ENCODE measurements at regions not wholly inside any gene's neighbourhood (a gene's known extent, or its start where the extent isn't known, plus 50 kb on each side); places are given as distances from the start of the nearest gene placed in this dataset.

DNA sequence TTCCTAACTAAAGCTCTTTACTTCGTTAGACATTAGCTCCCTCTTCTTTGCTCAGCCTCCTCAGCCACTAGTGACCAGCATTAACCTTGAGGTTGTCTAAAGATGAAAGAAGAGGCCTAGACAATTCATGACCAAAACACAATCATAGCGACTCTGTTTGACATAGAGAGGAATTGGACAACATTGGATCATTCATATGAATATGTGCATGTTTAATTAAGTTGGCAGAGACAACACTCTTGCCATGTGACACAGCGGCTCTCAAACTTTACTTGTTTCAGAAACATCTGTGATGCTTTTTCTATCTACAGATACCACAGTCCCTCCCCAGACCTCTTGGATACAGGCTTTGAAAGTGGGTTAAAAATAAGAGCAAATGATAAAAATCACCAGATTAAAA, 81.7 kb downstream of the LINC00237 start:
- no peak for DNase-seq (ENCODE audit: low read depth, low spot score)
- TF ChIP-seq, protein P1, sequence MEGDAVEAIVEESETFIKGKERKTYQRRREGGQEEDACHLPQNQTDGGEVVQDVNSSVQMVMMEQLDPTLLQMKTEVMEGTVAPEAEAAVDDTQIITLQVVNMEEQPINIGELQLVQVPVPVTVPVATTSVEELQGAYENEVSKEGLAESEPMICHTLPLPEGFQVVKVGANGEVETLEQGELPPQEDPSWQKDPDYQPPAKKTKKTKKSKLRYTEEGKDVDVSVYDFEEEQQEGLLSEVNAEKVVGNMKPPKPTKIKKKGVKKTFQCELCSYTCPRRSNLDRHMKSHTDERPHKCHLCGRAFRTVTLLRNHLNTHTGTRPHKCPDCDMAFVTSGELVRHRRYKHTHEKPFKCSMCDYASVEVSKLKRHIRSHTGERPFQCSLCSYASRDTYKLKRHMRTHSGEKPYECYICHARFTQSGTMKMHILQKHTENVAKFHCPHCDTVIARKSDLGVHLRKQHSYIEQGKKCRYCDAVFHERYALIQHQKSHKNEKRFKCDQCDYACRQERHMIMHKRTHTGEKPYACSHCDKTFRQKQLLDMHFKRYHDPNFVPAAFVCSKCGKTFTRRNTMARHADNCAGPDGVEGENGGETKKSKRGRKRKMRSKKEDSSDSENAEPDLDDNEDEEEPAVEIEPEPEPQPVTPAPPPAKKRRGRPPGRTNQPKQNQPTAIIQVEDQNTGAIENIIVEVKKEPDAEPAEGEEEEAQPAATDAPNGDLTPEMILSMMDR (IDR thresholded peaks at IDR 0.05; ENCODE audit: low read depth, low read length): no peak
- no peak overlapping the region for H3K4me3 ChIP-seq (ENCODE audit: low read depth, low read length)
- in situ Hi-C loops (cut with HindIII; ENCODE audit: low sequenced_read_pairs): no loop called here

DNA sequence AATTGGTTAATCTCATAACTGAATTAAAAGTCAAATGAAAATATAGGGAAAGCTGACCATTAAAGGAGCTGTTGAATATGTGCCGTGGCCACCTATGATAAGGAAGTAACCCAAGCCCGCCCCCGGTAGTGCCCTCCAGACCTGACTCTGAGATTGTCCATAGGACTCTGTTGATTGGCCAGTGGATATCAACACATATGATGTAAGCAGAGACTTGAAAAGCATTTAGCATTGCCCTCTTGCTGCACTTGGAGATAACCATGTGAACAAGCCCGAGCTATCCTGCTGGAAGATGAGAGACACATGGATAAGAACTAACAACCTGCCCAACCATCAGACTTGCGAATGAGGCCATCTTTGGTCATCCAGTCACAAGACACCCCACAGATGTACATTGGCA, 83.2 kb downstream of the LINC00237 start:
- TF ChIP-seq, protein P1 (IDR thresholded peaks at IDR 0.05; ENCODE audit: low read depth, low read length): no peak
- no peak for DNase-seq (ENCODE audit: low read depth, low spot score)
- no peak overlapping the region for H3K4me3 ChIP-seq (ENCODE audit: low read depth, low read length)
- in situ Hi-C loops (cut with HindIII; ENCODE audit: low sequenced_read_pairs): no loop called here

DNA sequence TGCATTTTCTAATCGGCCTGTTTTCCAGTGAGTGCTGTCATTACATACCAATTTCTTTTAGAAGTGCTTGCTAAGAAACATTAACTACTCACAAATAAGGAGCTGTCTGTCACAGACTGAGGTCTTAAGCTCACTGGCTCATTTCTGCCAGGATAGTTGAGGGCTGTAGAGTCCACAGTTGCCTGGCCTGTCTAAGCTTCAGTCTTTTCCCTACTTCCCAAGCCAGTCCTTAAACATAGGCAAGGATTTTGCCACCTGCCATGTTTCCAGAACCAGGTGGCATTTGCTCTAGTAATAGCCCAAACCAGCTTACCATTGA, 84.7 kb downstream of the LINC00237 start:
- in situ Hi-C loops (cut with HindIII; ENCODE audit: low sequenced_read_pairs): no loop called here
- no peak for DNase-seq (ENCODE audit: low read depth, low spot score)
- H3K4me3 ChIP-seq (ENCODE audit: low read depth, low read length): no peak overlapping the region
- TF ChIP-seq, protein P1 (IDR thresholded peaks at IDR 0.05; ENCODE audit: low read depth, low read length): no peak

DNA sequence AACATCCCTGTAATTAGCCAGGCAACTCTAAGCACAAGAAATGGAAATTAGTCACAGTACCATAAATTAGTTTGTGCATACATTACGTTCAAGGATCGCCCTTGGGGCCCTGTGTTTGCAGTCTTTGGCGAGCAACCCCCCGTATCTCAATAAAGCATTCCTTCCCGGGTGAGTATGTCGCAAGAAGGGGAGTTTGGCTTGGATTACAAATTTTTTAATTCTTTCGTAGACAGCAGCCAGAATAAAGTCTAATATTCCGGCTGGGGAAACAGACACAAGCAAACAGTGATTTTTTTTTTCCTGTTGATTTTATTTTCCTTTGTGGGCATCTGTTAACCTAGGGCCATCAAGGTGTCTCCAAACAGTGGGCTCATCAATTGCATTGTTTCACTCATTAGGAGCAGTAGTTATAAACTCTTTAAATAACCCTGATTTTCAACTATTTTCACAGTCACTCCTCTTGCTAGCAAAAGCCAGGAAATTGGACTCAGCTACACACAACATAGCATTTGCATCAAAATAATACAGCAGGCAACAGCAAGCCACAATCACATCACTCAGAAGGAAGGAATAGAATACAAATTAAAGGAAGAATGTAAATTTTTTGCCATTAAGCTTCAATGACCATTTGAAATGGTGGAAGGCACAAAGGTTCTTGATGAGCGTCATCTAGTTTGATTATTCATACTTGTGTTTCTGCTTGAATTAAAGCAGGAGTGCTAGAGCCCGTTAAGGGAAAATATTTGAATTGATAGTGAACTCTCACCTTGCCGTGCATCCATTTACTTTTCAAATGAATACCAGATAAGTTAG, 85.3 kb downstream of the LINC00237 start:
- DNase-seq (ENCODE audit: low read depth, low spot score): no peak
- no peak overlapping the region for H3K4me3 ChIP-seq (ENCODE audit: low read depth, low read length)
- in situ Hi-C loops (cut with HindIII; ENCODE audit: low sequenced_read_pairs): no loop called here
- TF ChIP-seq, protein P1 (IDR thresholded peaks at IDR 0.05; ENCODE audit: low read depth, low read length): no peak

DNA sequence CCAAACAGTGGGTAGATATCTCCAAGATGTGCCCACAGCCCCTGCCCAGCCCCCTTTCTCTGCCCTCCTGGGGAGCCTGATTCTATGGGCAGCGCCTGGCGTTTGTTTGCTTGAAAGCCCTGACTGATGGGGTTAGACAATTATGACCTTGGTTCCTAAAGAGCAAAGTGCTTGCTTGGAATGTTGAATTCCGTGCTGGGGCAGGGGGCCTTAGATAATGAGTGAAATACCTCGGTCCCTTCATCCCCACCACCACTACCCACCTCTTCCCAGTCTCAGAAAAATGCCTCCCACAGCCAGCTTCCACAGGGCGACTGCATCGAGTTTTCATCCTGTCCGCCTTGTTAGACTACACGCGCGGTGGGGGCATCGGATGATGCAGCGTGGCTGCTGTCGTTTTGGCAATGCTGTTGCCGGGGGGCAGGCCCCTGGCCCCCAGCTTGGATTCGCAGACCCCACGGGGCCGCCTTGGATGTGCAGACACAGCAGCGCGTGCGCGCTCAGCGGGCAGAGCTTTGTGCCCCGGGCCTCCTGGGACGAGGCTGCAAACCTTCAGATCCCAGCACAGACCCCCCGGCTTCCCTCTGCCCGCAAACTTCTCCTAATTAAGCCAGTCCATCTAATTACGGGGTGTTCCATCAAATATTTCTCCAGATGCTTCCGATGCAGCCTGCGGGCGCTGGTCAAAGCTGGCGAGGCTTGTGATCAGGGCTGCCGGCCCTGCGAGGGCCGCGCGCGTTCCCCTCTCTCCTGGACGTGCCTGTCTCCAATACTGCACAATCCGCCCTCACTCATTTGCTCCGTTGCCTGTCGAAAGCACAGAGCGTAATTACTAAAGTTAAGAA, 86.1 kb downstream of the LINC00237 start:
- H3K4me3 ChIP-seq (ENCODE audit: low read depth, low read length): no peak overlapping the region
- in situ Hi-C loops (cut with HindIII; ENCODE audit: low sequenced_read_pairs): no loop called here
- TF ChIP-seq, protein P1 (IDR thresholded peaks at IDR 0.05; ENCODE audit: low read depth, low read length): no peak
- DNase-seq (ENCODE audit: low read depth, low spot score): no peak

DNA sequence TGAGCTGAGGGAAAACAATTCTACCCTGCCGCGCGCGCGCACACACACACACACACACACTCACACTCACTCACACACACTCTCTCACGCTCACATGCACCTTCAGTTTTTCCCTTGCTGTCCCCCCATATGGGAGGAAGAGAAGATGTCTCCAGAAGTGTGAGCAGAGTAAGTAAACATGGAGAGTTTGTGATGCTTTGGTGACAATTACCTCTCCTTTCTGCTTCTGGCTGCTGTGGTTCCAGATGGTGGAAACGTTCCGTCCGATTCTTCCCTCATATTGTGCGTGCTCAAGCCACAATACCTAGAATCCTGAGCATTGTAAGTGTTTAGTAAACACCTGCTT, 86.7 kb downstream of the LINC00237 start:
- in situ Hi-C loops (cut with HindIII; ENCODE audit: low sequenced_read_pairs): no loop called here
- TF ChIP-seq, protein P1 (IDR thresholded peaks at IDR 0.05; ENCODE audit: low read depth, low read length): no peak
- DNase-seq (ENCODE audit: low read depth, low spot score): no peak
- no peak overlapping the region for H3K4me3 ChIP-seq (ENCODE audit: low read depth, low read length)

Data from astrocyte of the spinal cord (primary cell).